ENCODE measurements at regions not wholly inside any gene's neighbourhood (a gene's known extent, or its start where the extent isn't known, plus 50 kb on each side); places are given as distances from the start of the nearest gene placed in this dataset.
"Not testable (repeated sequence)": the region's sequence is repeated elsewhere in the genome, so short reads cannot be mapped to it uniquely, and the experiment has no call there.

DNA sequence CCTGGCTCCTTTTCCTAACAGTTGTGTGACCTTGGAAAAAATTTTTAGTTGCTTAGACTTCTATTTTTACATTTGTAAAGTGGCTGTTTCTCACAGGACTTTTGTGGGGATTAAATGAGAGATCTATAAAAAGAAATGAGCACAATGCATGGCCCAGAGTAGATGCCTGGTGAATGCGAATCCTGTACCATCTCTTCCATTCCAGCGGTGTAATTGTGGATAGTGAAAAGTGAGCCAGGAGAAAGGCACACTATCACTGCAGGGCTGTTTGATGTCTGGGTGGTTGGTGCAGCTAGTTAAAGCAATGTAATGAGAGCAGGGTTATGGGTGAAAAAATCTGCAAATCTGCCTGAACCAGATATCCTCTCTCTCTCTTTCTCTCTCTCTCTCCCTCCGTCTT lies 347.5 kb upstream of the CITED2 start:
- in situ Hi-C loops (cut with HindIII; ENCODE audit: low sequenced_read_pairs) = no loop called here
- no peak for DNase-seq (ENCODE audit: low spot score)

DNA sequence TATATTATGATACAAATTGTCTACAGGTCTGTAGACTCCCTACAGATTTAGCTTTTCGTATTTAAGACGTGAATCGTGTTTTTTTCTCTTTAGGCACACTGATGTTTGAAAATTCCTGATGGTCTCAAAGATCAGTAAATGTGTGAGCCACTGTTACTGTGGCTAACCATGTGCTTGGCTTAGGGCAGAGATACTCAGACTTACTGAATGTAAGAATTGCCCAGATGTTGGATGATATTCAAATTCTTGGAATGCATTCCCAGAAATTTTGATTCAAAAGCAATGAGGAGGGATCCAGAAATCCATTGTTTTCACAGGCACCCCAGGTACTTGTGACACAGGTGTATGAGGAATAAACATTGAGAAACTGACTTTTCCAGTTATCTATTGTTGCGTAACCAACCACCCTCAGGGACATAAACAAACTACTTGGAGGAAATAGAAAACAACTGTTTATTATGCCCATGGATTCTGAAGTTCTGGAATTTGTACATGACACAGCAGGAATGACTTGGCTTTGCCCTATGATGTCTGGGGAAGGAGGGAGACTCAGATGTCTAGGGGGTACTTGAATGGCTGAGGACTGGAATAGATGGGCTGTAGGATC lies 339.6 kb upstream of the CITED2 start:
- DNase-seq (ENCODE audit: low spot score) = no peak
- in situ Hi-C loops (cut with HindIII; ENCODE audit: low sequenced_read_pairs) = no loop called here

DNA sequence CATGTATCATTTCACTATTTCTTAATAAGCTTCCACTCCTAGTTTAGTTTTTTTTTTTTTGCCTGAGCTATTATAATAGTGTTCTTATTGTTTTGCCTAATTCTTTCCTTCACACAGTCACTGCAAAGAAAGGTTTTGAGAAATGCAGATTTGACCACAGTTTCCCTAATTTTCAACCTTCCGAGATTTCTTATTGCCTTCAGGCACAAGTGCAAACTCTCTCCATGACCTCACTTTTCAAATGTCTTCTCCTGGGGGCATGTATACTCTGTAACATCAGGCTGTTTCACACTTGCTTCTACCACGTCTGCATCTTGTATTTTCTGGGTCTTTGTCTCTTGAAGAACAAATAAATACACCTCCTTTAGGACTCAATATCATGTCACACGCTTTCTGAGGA lies 339.0 kb upstream of the CITED2 start:
- DNase-seq (ENCODE audit: low spot score) = no peak
- in situ Hi-C loops (cut with HindIII; ENCODE audit: low sequenced_read_pairs) = no loop called here

DNA sequence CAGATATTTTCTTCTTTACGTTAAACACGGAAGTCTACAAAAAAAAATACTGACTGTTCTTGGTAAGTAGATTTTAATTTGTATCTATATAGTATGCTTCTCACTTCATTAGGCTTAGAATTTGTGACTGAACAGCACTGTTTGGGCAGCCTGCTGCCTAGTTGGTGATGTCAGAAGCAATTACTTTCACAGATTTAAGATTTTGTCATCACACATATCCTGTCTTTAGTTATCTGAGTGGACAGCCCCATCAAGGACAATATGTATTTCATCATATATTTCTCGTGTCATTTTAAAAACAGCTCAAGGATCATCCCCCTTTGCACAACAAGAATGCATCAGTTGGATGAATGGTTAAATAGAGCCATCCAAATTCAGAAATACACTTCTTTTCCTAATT lies 338.4 kb upstream of the CITED2 start:
- in situ Hi-C loops (cut with HindIII; ENCODE audit: low sequenced_read_pairs) = no loop called here
- DNase-seq (ENCODE audit: low spot score) = no peak

DNA sequence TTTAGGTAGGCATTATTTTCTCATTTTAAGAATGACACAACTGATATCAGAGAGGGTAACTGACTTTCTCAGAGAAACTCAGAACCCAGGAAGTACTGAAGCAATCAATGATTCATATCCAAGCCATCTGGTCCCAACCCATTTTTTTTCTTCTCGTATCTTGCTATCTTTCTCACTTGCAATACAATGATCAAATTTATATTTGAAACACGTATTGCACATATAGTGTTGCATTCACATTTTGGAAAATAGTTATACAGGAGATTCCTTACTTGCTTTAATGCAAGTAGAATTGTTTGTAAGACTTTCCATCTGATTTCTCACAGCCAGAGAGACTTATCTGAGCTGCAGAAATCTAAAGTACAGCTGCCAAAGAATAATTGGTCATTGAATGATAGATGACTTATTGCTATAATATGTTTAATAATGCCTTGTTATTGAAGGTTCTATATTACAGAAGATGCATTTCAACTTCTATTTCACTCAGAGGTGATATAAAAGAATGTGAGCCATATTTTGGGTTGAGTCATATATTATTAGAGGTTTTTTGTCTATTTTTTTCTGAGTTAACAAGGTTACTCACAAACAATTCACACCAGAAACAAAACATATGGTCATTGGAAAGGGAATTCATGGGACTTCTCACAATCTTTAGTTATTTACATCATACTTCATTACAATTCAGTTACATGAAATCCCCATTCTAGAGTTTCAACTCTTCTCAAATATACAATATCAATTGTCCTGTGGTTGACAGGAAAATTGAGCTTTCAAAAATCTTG lies 337.5 kb upstream of the CITED2 start:
- in situ Hi-C loops (cut with HindIII; ENCODE audit: low sequenced_read_pairs) = no loop called here
- no peak for DNase-seq (ENCODE audit: low spot score)

DNA sequence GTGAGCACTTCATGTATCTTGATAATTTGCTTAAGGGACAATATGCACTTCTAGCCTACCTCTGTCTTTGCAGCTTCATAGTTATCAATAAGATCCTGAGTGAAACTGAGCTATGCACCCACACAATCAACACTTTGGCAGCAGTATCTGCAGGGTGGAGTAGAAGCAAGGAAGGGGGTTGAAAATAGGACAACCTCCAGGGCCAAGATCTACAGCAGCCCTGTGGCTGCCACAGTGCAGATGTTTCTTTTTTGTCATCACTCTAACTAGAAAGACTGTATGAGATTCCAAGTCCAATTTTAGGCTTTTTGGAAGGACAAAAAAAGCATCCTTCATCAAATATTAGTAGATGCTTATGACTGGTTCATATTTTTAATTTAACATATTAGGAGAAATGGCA lies 336.1 kb upstream of the CITED2 start:
- in situ Hi-C loops (cut with HindIII; ENCODE audit: low sequenced_read_pairs) = no loop called here
- no peak for DNase-seq (ENCODE audit: low spot score)

DNA sequence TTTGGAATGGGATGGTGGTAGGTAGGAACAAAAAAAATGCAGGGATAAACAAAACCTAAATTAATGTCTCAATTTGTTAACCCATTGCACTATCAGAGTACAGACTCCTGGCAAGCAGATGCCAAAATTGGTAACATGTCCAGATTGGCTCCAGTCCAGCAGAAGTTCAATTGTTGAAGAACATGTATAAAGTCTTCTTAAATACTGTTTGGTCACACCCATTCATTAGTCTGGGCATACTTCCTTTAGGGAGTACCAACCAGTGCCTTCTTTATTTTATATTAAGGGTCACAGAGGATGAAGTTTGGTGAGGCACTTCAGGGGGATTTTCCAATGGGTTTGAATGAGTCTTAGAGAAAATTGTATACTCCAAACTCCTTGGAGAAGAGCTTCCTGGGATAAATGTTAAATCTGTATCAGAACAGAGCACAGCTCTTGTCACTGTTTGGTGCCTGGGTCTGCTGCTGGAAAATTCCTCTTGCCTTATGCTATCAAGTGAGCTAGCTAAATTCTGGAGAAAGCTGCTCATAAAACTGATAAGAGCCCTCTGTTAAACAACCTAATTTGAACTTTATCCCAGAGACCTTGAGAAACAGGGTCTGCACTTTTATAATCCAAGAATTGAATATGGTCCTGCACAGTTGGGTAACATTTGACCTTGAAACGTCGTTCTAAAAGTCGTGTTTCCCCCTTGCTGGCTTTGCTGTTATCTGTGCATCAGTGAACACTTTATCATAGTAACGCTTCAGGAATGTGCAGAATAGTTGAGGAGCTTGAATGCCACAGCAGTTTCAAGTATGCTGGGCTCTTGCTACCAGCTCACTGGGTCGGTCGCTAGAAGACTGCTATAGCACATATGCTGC lies 334.1 kb upstream of the CITED2 start:
- peak; percentile 12 for DNase-seq (ENCODE audit: low spot score)
- in situ Hi-C loops (cut with HindIII; ENCODE audit: low sequenced_read_pairs) = no loop called here

DNA sequence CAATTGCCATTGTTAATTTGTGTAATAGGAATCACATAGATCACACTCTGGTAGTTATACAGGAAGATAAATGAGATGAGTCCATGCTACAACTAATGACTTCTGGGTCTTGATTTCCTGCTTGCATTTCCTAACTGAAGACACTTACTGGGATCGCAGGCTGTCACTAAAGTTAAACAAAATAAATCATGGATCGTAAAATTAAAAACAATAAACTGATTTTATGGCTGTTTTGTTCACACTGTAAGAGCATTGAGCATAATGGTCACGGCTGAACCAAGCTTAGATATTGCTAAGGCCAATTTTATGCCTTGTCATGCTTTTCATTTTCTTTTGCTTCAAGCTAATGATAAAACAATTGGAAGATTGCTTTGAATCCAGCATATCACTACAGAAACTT lies 332.5 kb upstream of the CITED2 start:
- in situ Hi-C loops (cut with HindIII; ENCODE audit: low sequenced_read_pairs) = no loop called here
- DNase-seq (ENCODE audit: low spot score) = no peak

DNA sequence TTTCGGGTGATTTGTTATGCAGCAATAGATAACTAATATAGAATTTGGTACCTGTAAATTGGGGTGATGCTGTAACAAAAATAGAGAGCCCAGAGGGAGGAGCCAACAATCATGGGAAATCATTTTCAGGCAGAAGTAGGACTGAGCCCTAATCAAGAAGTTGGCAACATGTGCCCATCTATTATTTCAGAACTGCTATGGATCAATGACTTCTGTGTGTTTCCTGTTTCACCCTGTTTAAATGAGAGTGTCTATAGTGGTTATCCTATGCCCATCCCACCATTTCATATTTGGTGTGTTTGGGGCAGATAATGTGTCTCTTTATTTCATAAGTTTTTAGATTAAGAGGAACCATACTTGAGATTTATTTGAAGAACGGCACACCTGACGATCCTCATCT lies 330.8 kb upstream of the CITED2 start:
- in situ Hi-C loops (cut with HindIII; ENCODE audit: low sequenced_read_pairs) = no loop called here
- no peak for DNase-seq (ENCODE audit: low spot score)

DNA sequence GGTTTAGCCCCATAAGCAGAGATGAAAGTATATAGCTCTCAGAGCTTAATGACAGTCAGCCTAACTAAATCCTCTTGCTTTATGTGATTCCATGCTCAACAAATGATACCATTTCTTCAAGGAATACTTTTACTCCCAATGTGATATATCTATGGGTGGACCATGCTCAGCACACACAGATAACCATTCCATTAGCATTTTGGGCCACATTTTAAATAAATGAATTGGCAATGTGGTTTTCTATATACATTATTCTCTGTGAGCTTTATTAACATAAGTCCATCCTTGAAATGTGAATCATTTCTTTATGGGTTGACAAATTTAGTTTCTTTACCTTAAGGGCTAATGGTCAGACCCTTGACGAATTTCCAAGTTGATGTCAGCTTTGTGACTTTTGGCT lies 329.3 kb upstream of the CITED2 start:
- in situ Hi-C loops (cut with HindIII; ENCODE audit: low sequenced_read_pairs) = no loop called here
- DNase-seq (ENCODE audit: low spot score) = no peak

DNA sequence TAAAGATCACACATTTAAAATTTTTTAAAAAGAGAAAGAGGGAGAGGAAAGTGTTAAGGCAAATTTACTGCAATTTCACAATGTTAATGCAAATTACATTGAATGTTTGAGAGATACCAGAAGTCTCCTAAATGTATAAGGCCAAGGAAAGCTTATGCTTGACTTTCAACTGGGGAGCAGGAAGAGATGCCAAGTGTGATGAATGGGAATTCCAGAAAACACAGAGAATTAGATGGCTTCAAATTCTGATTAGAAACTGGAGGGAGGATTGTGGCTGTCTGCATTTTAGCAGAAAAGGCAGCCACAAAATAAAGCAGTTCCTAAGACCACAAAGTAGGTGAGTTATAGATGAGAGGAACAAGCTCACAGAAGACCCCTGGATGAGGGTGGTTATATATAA lies 328.3 kb upstream of the CITED2 start:
- in situ Hi-C loops (cut with HindIII; ENCODE audit: low sequenced_read_pairs) = no loop called here
- DNase-seq (ENCODE audit: low spot score) = no peak

DNA sequence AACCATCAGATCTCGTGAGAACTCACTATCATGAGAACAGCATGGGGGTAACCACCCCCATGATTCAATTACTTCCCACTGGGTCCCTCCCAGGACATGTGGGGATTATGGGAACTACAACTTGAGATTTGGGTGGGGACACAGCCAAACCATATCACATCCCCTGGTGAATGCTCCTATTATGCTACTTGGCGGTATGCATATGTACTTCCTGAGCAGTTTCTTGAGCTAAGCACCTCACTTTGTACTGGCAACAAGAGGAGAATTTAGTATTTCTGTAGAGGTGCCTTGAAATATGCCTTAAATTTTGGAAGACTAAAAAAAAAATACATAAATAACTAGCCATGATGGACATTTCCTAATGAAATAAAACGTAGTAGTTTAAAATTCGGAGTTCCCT lies 327.2 kb upstream of the CITED2 start:
- no peak for DNase-seq (ENCODE audit: low spot score)
- in situ Hi-C loops (cut with HindIII; ENCODE audit: low sequenced_read_pairs) = no loop called here

DNA sequence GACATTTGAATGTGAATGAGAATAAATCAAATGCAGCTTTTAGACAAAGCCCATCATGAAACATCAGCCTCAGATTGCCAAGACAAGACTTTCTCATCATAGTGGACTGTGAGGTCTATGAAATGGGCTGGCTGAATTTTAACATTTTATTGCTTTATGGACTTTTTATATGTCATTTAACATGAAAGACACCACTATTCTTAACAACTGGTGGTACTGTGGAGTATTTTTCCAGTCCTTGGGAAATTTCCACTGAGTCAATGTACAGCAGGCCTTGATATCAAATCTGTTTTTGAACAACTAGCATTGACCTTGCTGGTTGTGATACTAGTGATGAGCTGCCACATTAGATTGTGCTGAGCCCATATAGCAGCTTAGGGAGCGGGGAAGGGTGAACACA lies 326.6 kb upstream of the CITED2 start:
- in situ Hi-C loops (cut with HindIII; ENCODE audit: low sequenced_read_pairs) = no loop called here
- no peak for DNase-seq (ENCODE audit: low spot score)

DNA sequence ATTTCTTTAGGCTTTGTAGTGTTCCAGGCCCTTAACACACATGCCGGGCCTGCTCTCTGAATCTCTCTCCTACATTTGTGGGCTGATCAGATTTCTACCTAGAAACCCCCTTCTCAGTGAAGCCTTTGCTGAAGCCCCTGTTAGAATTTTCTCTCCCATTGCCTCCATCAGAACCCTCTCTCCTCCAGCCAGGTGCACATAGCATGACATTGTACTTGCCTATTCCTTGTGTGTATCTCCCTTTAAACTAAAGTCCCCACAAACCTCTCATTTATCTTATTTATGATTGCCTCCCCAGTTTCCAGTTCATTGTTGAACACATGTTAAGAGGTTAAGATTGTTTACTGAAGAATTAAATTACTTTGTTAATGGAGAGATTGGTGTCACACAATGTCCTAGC lies 325.5 kb upstream of the CITED2 start:
- no peak for DNase-seq (ENCODE audit: low spot score)
- in situ Hi-C loops (cut with HindIII; ENCODE audit: low sequenced_read_pairs) = no loop called here

DNA sequence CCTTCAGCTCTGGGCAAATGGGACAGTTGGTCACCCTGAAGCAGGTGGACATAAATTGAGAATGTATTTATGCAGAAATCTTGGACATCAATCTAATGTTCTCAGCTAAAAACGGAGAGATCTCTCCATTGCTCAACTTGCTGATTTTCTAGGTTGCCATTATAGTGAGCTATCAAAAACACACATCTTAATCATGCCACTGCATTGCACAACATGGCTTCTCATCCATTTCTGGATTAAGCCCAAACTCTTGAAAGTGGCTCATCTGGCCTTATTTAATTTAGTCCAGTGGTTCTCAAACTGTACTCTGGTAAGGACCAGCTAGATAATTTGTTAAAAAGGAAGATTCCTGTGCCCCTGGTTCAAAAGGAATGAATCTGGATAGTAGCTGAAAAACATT lies 324.9 kb upstream of the CITED2 start:
- DNase-seq (ENCODE audit: low spot score) = no peak
- in situ Hi-C loops (cut with HindIII; ENCODE audit: low sequenced_read_pairs) = no loop called here

DNA sequence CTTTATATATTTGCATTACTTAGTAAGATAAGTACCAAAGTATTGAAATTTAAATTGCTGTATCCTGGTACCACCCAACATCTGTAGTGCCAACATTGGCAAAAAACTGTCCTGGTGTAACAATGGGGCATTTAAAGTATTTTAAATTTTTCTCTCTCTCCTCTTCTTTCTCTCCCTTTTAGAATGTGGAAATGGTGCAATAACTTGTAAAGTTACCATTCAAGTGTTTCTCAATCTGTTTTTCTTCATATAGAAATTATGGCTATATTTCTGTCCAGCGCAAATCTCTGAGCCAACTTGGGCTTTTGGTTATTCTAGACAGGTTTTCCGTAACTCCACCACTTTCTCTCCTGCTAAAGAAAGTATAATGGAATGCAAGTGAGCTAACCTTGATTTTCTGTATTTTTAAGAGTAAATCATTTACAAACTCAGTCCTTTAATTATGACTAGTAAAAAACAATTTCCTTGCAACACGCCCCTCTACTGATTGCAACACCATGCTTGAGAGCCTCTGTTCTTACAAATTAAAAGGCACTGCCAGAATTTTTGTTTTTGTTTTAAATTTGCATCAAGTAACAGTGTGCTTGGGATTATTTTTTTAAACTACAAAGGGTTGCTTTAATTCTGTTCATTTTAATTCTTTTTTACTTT lies 324.2 kb upstream of the CITED2 start:
- DNase-seq (ENCODE audit: low spot score) = no peak
- in situ Hi-C loops (cut with HindIII; ENCODE audit: low sequenced_read_pairs) = no loop called here

DNA sequence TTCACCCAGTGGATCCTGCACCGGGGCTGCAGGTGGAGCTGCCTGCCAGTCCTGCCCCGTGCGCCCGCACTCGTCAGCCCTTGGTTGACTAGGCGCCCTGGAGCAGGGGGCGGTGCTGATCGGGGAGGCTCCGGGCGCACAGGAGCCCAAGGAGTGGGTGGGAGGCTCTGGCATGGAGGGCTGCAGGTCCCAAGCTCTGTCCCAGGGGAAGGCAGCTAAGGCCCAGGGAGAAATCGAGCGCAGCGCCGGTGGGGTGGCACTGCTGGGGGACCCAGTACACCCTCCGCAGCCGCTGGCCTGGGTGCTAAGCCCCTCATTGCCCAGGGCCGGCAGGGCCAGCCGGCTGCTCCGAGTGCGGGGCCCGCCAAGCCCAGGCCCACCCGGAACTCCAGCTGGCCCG lies 323.4 kb upstream of the CITED2 start:
- in situ Hi-C loops (cut with HindIII; ENCODE audit: low sequenced_read_pairs); DNase-seq (ENCODE audit: low spot score): not testable (repeated sequence)

DNA sequence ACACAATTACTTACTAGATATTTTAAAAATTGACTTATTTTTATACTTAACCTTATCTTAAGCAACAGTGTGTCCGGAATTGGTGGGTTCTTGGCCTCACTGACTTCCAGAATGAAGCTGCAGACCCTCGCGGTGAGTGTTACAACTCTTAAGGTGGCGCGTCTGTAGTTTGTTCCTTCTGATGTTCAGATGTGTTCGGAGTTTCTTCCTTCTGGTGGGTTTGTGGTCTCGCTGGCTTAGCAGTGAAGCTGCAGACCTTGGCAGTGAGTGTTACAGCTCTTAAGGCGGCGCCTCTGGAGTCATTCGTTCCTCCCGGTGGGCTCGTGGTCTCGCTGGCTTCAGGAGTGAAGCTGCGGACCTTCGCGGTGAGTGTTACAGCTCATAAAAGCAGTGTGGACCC lies 322.5 kb upstream of the CITED2 start:
- DNase-seq (ENCODE audit: low spot score); in situ Hi-C loops (cut with HindIII; ENCODE audit: low sequenced_read_pairs): not testable (repeated sequence)

DNA sequence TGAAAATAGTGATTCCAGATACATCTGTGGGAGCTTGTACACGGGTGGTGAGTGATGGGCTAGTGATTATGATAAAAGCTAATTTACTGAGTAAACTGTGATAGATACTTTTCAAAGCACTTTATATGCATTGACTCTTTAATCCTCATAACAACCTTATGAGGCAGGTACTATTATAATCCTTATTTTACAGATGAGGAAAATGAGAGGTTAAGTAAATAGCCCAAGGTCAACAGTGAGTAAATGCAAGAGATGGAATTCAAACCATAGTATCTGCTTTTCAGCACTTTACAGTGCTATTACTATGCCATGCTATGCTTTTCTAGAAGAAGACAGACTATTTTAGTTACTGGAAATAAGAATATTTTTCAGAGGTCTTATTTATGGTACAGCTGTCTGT lies 320.9 kb upstream of the CITED2 start:
- in situ Hi-C loops (cut with HindIII; ENCODE audit: low sequenced_read_pairs) = no loop called here
- no peak for DNase-seq (ENCODE audit: low spot score)

DNA sequence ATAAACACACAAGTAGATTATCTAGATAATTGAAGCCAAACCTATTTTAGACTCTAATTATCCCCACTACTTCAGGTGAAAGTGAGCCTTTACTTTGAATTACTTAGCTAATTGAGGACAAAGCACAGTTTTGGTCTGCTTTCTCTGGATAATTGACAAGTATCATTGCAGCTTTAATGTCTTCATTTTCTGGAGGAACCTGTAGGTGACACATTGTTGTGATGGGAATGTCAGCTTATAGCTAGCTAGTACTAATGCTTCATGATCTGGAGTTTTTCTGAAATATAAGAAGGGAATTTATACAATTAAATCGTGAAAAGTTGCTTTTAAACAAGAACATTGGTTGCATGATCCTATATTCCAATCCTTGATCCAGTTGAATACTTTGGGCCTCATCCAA lies 319.3 kb upstream of the CITED2 start:
- DNase-seq (ENCODE audit: low spot score) = no peak
- in situ Hi-C loops (cut with HindIII; ENCODE audit: low sequenced_read_pairs) = no loop called here
